ENCODE measurements at regions not wholly inside any gene's neighbourhood (a gene's known extent, or its start where the extent isn't known, plus 50 kb on each side); places are given as distances from the start of the nearest gene placed in this dataset.

GRCh38 chr14:97916669-97917568 is 1119.7 kb downstream of the VRK1 start:
- TF ChIP-seq CTCF (IDR thresholded peaks at IDR 0.05), result no peak
- ATAC-seq (no peak), DNase-seq (no peak)
- Mint-ChIP-seq H3K36me3 (no peaks in the 10 kb centered on the region), H3K27ac (no peak overlapping the region), H3K9me3 (no peaks in the 10 kb centered on the region), H3K4me1 (no peaks in the 10 kb centered on the region), H3K4me3 (no peak overlapping the region), H3K27me3 (ENCODE audit: low read depth in 2 of 2) (peaks cover 8 to 24% of the 10 kb centered on the region in 2 donors)
- H3K4me1 ChIP-seq (ENCODE audit: control insufficient read depth, insufficient read depth, low read length), result no peaks in the 10 kb centered on the region
- no peaks in the 10 kb centered on the region for H3K9me3 ChIP-seq (ENCODE audit: control insufficient read depth, insufficient read depth, low read length)
- H3K27me3 ChIP-seq (ENCODE audit: control insufficient read depth, insufficient read depth, low read length), result no peaks in the 10 kb centered on the region
- 97% methylated on average over 4 of the region's 5 CpGs for WGBS (ENCODE audit: insufficient coverage)
- no peak overlapping the region for H3K4me3 ChIP-seq (ENCODE audit: low read length)
- intact Hi-C loops (cut with micrococcal nuclease), result no loop called here
- H3K36me3 ChIP-seq (ENCODE audit: control insufficient read depth, insufficient read depth, low read length), result no peaks in the 10 kb centered on the region
- no peak overlapping the region for H3K27ac ChIP-seq (ENCODE audit: low read length)

GRCh38 chr14:97920201-97920600 is 1123.0 kb downstream of the VRK1 start:
- DNase-seq (no peak), ATAC-seq (no peak)
- no peaks in the 10 kb centered on the region for H3K4me1 ChIP-seq (ENCODE audit: control insufficient read depth, insufficient read depth, low read length)
- TF ChIP-seq CTCF (IDR thresholded peaks at IDR 0.05), result no peak
- WGBS (ENCODE audit: insufficient coverage), result 92% methylated on average over 5 of the region's 5 CpGs
- Mint-ChIP-seq H3K9me3 (no peaks in the 10 kb centered on the region), H3K27me3 (ENCODE audit: low read depth in 2 of 2) (peaks cover 0 to 8% of the 10 kb centered on the region in 2 donors), H3K4me3 (no peak overlapping the region), H3K27ac (no peak overlapping the region), H3K4me1 (no peaks in the 10 kb centered on the region), H3K36me3 (no peaks in the 10 kb centered on the region)
- no peaks in the 10 kb centered on the region for H3K9me3 ChIP-seq (ENCODE audit: control insufficient read depth, insufficient read depth, low read length)
- intact Hi-C loops (cut with micrococcal nuclease), result no loop called here
- H3K36me3 ChIP-seq (ENCODE audit: control insufficient read depth, insufficient read depth, low read length), result no peaks in the 10 kb centered on the region
- H3K27ac ChIP-seq (ENCODE audit: low read length), result no peak overlapping the region
- no peaks in the 10 kb centered on the region for H3K27me3 ChIP-seq (ENCODE audit: control insufficient read depth, insufficient read depth, low read length)
- H3K4me3 ChIP-seq (ENCODE audit: low read length), result no peak overlapping the region

GRCh38 chr14:97921296-97921695 is 1124.1 kb downstream of the VRK1 start:
- H3K27me3 Mint-ChIP-seq (ENCODE audit: low read depth in 2 of 2), result peaks cover 0 to 8% of the 10 kb centered on the region in 2 donors
- intact Hi-C loops (cut with micrococcal nuclease), result no loop called here
- H3K4me1 ChIP-seq (ENCODE audit: control insufficient read depth, insufficient read depth, low read length), result no peaks in the 10 kb centered on the region
- ATAC-seq (no peak), DNase-seq (no peak)
- no peaks in the 10 kb centered on the region for H3K9me3 ChIP-seq (ENCODE audit: control insufficient read depth, insufficient read depth, low read length)
- H3K36me3 Mint-ChIP-seq, result no peaks in the 10 kb centered on the region
- H3K27me3 ChIP-seq (ENCODE audit: control insufficient read depth, insufficient read depth, low read length), result no peaks in the 10 kb centered on the region
- 50% methylated on average over 5 of the region's 5 CpGs for WGBS (ENCODE audit: insufficient coverage)
- no peaks in the 10 kb centered on the region for H3K9me3 Mint-ChIP-seq
- H3K4me3 ChIP-seq (ENCODE audit: low read length), result no peak overlapping the region
- no peaks in the 10 kb centered on the region for H3K36me3 ChIP-seq (ENCODE audit: control insufficient read depth, insufficient read depth, low read length)
- no peaks in the 10 kb centered on the region for H3K4me1 Mint-ChIP-seq
- H3K27ac ChIP-seq (ENCODE audit: low read length), result no peak overlapping the region
- H3K4me3 Mint-ChIP-seq, result no peak overlapping the region
- no peak for TF ChIP-seq CTCF (IDR thresholded peaks at IDR 0.05)
- no peak overlapping the region for H3K27ac Mint-ChIP-seq
